MCF 10A (cell line): ENCODE measurements at regions not wholly inside any gene's neighbourhood (a gene's known extent, or its start where the extent isn't known, plus 50 kb on each side); places are given as distances from the start of the nearest gene placed in this dataset.
A peak's percentile ranks its signal among the peaks of the same experiment; 100 is the strongest.

Experiments
- BruUV-seq: library from RNA; stranded (reverse); fragments of 400-500 nt; replicated peaks from 2 replicates; lab custom pipeline; 2021; lab: Mats Ljungman, UMichigan
- CTCF ChIA-PET: fragments of 300-600 bp; sonication (Branson Sonifier 250); formaldehyde crosslinking; extraction: SDS; loops from one replicate; lab custom pipeline; 2021; ENCODE audit warnings: antibody characterized with exemption, inconsistent platforms; lab: Yijun Ruan, JAX
- POLR2A ChIA-PET: fragments of 300-600, 350-650 bp; sonication (Branson Sonifier 250); formaldehyde crosslinking; extraction: SDS; loops from one replicate; lab custom pipeline; 2020; ENCODE audit warnings: antibody characterized with exemption, inconsistent platforms; lab: Yijun Ruan, JAX
- DNase-seq: peaks from one replicate; pipeline ENCODE4 v3.0.0-alpha.2; 2018; ENCODE audit not compliant: unreplicated experiment
- H3K27ac Mint-ChIP-seq: one replicate; pipeline ENCODE4 v1.8.0; 2022; ENCODE audit warnings: mild to moderate bottlenecking, low read depth, mixed read lengths; ENCODE audit not compliant: unreplicated experiment
- H3K27me3 Mint-ChIP-seq: one replicate; pipeline ENCODE4 v1.8.0; 2022; ENCODE audit warnings: mixed read lengths; ENCODE audit not compliant: insufficient read depth, unreplicated experiment
- H3K36me3 Mint-ChIP-seq: one replicate; pipeline ENCODE4 v1.8.0; 2022; ENCODE audit warnings: mild to moderate bottlenecking, moderate library complexity, mixed read lengths; ENCODE audit not compliant: insufficient read depth, unreplicated experiment
- H3K4me1 Mint-ChIP-seq: one replicate; pipeline ENCODE4 v1.8.0; 2022; ENCODE audit warnings: mixed read lengths; ENCODE audit not compliant: insufficient read depth, unreplicated experiment
- H3K4me3 Mint-ChIP-seq: one replicate; pipeline ENCODE4 v1.8.0; 2022; ENCODE audit warnings: mild to moderate bottlenecking, moderate library complexity, mixed read lengths; ENCODE audit not compliant: unreplicated experiment
- H3K9me3 Mint-ChIP-seq: one replicate; pipeline ENCODE4 v1.8.0; 2022; ENCODE audit warnings: mixed read lengths; ENCODE audit not compliant: unreplicated experiment
- CTCF ChIP-seq: fragments of 200-600 bp; IDR thresholded peaks from one replicate; pipeline ENCODE4 v1.8.0; 2022; ENCODE audit warnings: antibody characterized with exemption, mild to moderate bottlenecking; ENCODE audit not compliant: unreplicated experiment
- intact Hi-C: fragments of 100-400 bp; cut with micrococcal nuclease; formaldehyde crosslinking; loops from 2 replicates; pipeline ENCODE4 v1.14.1; 2022

- no peak overlapping the region for H3K27ac Mint-ChIP-seq
- ChIA-PET POLR2A (no interaction called here), CTCF (no interaction called here)
- peak; percentile 3 for DNase-seq
- BruUV-seq, result no TSS peak
- H3K4me3 Mint-ChIP-seq, result no peak overlapping the region
- no peaks in the 10 kb centered on the region for H3K4me1 Mint-ChIP-seq
- H3K9me3 Mint-ChIP-seq, result no peaks in the 10 kb centered on the region
- no peaks in the 10 kb centered on the region for H3K27me3 Mint-ChIP-seq
- no peak for TF ChIP-seq CTCF
- intact Hi-C loops, result no loop called here
- H3K36me3 Mint-ChIP-seq, result no peaks in the 10 kb centered on the region
These were observed 254.7 kb downstream of the LRRIQ3 start for GRCh38 chr1:73943270-73943669.

GRCh38 chr1:73930293-73930692 lies 267.7 kb downstream of the LRRIQ3 start:
- no TSS peak for BruUV-seq
- H3K27me3 Mint-ChIP-seq, result no peaks in the 10 kb centered on the region
- POLR2A ChIA-PET, result no interaction called here
- intact Hi-C loops, result no loop called here
- no peak for TF ChIP-seq CTCF
- H3K27ac Mint-ChIP-seq, result no peak overlapping the region
- DNase-seq, result no peak
- CTCF ChIA-PET, result no interaction called here
- H3K9me3 Mint-ChIP-seq, result no peaks in the 10 kb centered on the region
- no peak overlapping the region for H3K4me3 Mint-ChIP-seq
- H3K36me3 Mint-ChIP-seq, result no peaks in the 10 kb centered on the region
- no peaks in the 10 kb centered on the region for H3K4me1 Mint-ChIP-seq

GRCh38 chr1:73914951-73915350 lies 283.0 kb downstream of the LRRIQ3 start:
- no peaks in the 10 kb centered on the region for H3K36me3 Mint-ChIP-seq
- no peak overlapping the region for H3K4me3 Mint-ChIP-seq
- DNase-seq, result no peak
- no peaks in the 10 kb centered on the region for H3K27me3 Mint-ChIP-seq
- H3K9me3 Mint-ChIP-seq, result peaks cover 14% of the 10 kb centered on the region
- no TSS peak for BruUV-seq
- H3K27ac Mint-ChIP-seq, result no peak overlapping the region
- CTCF ChIA-PET, result no interaction called here
- intact Hi-C loops, result no loop called here
- no peaks in the 10 kb centered on the region for H3K4me1 Mint-ChIP-seq
- POLR2A ChIA-PET, result no interaction called here
- no peak for TF ChIP-seq CTCF

- intact Hi-C loops, result no loop called here
- ChIA-PET CTCF (interaction anchor here (0.6 kb wide), 1 partner anchor 75 kb away, joined by 3 read pairs; no protein-coding TSS in a partner anchor), POLR2A (no interaction called here)
- no peak for DNase-seq
- no TSS peak for BruUV-seq
- TF ChIP-seq CTCF, result no peak
- H3K9me3 Mint-ChIP-seq, result peaks cover 14% of the 10 kb centered on the region
- no peaks in the 10 kb centered on the region for H3K36me3 Mint-ChIP-seq
- no peaks in the 10 kb centered on the region for H3K27me3 Mint-ChIP-seq
- H3K4me3 Mint-ChIP-seq, result no peak overlapping the region
- no peaks in the 10 kb centered on the region for H3K4me1 Mint-ChIP-seq
- H3K27ac Mint-ChIP-seq, result no peak overlapping the region
These were observed 285.0 kb downstream of the LRRIQ3 start for GRCh38 chr1:73913025-73913424.
